K562 (cell line): ENCODE measurements at regions not wholly inside any gene's neighbourhood (a gene's known extent, or its start where the extent isn't known, plus 50 kb on each side); places are given as distances from the start of the nearest gene placed in this dataset.

Source experiments
- ATAC-seq: fragments of 200-7000 bp; cut with Tn5 transposase; 3 replicates; pipeline ENCODE4 v1.9.1; 2020; ENCODE audit warnings: moderate library complexity
- BruUV-seq: library from RNA; stranded (reverse); fragments of 400-500 nt; replicated peaks from 2 replicates; lab custom pipeline; 2021; lab: Mats Ljungman, UMichigan
- CTCF ChIA-PET: fragments of 300-600 bp; formaldehyde crosslinking; extraction: SDS; loops from one replicate; lab custom pipeline; 2021; ENCODE audit warnings: low intra/inter-chr PET ratio; lab: Yijun Ruan, JAX
- POLR2A ChIA-PET: fragments of 300-600, 350-650 bp; sonication (Branson Sonifier 250); formaldehyde crosslinking; extraction: SDS; loops from one replicate; lab custom pipeline; 2021; ENCODE audit warnings: antibody characterized with exemption, inconsistent platforms; lab: Yijun Ruan, JAX
- DNase-seq, 4 experiments: peaks; one replicate each; pipeline versions ENCODE4 v3.0.0 to v3.0.0-alpha.2; 2011 to 2018; ENCODE audit warnings: low spot score in 3 of 4, mixed read lengths in 3 of 4; ENCODE audit errors: extremely low read depth in 1 of 4
- FAIRE-seq: peaks from 2 replicates; lab custom pipeline; 2011; peaks lifted over from hg19 to GRCh38; lab: Jason Lieb, UNC
- H2AFZ ChIP-seq: 2 replicates; pipeline ENCODE4 v1.6.0; 2011; ENCODE audit warnings: low read depth, low read length, control low read depth, inconsistent platforms
- H3K27ac ChIP-seq: fragments of 200-600 bp; 3 replicates; pipeline ENCODE4 v1.8.0; 2011; ENCODE audit warnings: low read depth, mild to moderate bottlenecking, control low read depth, inconsistent platforms, low read length, moderate library complexity, mixed read lengths; ENCODE audit errors: extremely low read depth
- H3K27me3 ChIP-seq, 2 experiments: fragments of 300-600 bp in 1 of 2; 2 replicates in 1 of 2; 3 replicates in 1 of 2; pipeline versions ENCODE4 v1.6.0 to v1.8.0; 2011; ENCODE audit warnings: inconsistent platforms in 2 of 2, low read length in 2 of 2, mild to moderate bottlenecking in 1 of 2, mixed read lengths in 1 of 2, moderate library complexity in 1 of 2; ENCODE audit not compliant: control insufficient read depth in 2 of 2, insufficient read depth in 2 of 2
- H3K36me3 ChIP-seq: fragments of 300-600 bp; 3 replicates; pipeline ENCODE4 v1.8.0; 2011; ENCODE audit warnings: mild to moderate bottlenecking, low read length, inconsistent platforms; ENCODE audit not compliant: control insufficient read depth, insufficient read depth
- H3K4me1 ChIP-seq, 2 experiments: fragments of 200-600 bp in 1 of 2; replicated peaks in 1 of 2; 2 replicates in 1 of 2; 3 replicates in 1 of 2; pipeline versions ENCODE4 v1.5.1 to v1.8.0; 2011; ENCODE audit warnings: inconsistent platforms in 2 of 2, low read length in 2 of 2, mild to moderate bottlenecking in 1 of 2, mixed read lengths in 1 of 2, moderate library complexity in 1 of 2; ENCODE audit not compliant: control insufficient read depth in 2 of 2, insufficient read depth in 2 of 2
- H3K4me2 ChIP-seq: 2 replicates; pipeline ENCODE4 v1.6.1; 2011; ENCODE audit warnings: low read length, control low read depth, inconsistent platforms, mixed read lengths; ENCODE audit not compliant: insufficient read depth
- H3K4me3 ChIP-seq: fragments of 200-600 bp; sonication (generic), shearing (Covaris generic); 2 replicates; pipeline ENCODE4 v1.5.1; 2016; ENCODE audit warnings: control low read depth, inconsistent platforms
- H3K79me2 ChIP-seq: fragments of 200-600 bp; 3 replicates; pipeline ENCODE4 v1.8.0; 2011; ENCODE audit warnings: low read length, inconsistent platforms; ENCODE audit not compliant: control insufficient read depth, insufficient read depth
- H3K9ac ChIP-seq, 2 experiments: 2 replicates each; pipeline versions ENCODE4 v1.6.0 to v1.6.1; 2011; ENCODE audit warnings: low read depth in 2 of 2, low read length in 2 of 2, control low read depth in 1 of 2, inconsistent platforms in 1 of 2, mild to moderate bottlenecking in 1 of 2, mixed read lengths in 1 of 2; ENCODE audit not compliant: insufficient read depth in 1 of 2
- H3K9me1 ChIP-seq: one replicate; pipeline ENCODE4 v1.6.0; 2011; ENCODE audit warnings: inconsistent platforms, mild to moderate bottlenecking, low read length, moderate library complexity; ENCODE audit not compliant: control insufficient read depth, insufficient read depth
- H3K9me3 ChIP-seq: replicated peaks from 2 replicates; pipeline ENCODE4 v1.5.1; 2011; ENCODE audit warnings: low read depth, low read length, inconsistent platforms; ENCODE audit not compliant: control insufficient read depth, insufficient read depth
- H4K20me1 ChIP-seq: replicated peaks from 2 replicates; pipeline ENCODE4 v1.6.1; 2011; ENCODE audit warnings: low read length, inconsistent platforms, mixed read lengths; ENCODE audit not compliant: control insufficient read depth, insufficient read depth
- CCAR2 ChIP-seq: fragments of 200-400 bp; formaldehyde crosslinking; IDR thresholded peaks from 2 replicates; pipeline ENCODE4 v1.6.1; 2017; ENCODE audit warnings: mild to moderate bottlenecking, low read depth, low read length
- CEBPG ChIP-seq, 3 experiments: fragments of 200-800 bp in 1 of 3; sonication (Bioruptor generic) in 1 of 3; sonication (generic) in 1 of 3; formaldehyde crosslinking in 1 of 3; IDR thresholded peaks in 2 of 3; conservative IDR thresholded peaks in 1 of 3; 2 replicates each; pipeline versions ENCODE4 v1.6.1 to v1.8.0; 2016 to 2022; ENCODE audit warnings: missing compliant biosample characterization in 2 of 3, missing genetic modification characterization in 2 of 3, mild to moderate bottlenecking in 1 of 3, missing genetic modification reagents in 1 of 3
- DMBX1 ChIP-seq: fragments of 250-450 bp; sonication (Bioruptor Pico); IDR thresholded peaks from 2 replicates; pipeline ENCODE4 v1.8.0; 2022; ENCODE audit warnings: inconsistent platforms, mild to moderate bottlenecking, moderate library complexity, borderline replicate concordance
- HNRNPLL ChIP-seq: fragments of 200-400 bp; formaldehyde crosslinking; IDR thresholded peaks from 2 replicates; pipeline ENCODE4 v1.6.1; 2017; ENCODE audit warnings: low read length, low read depth, mild to moderate bottlenecking; ENCODE audit not compliant: poor library complexity, severe bottlenecking
- KAT2B ChIP-seq: IDR thresholded peaks from one replicate; pipeline ENCODE4 v1.6.1; 2012; ENCODE audit warnings: low read depth, mild to moderate bottlenecking, control low read depth, inconsistent platforms, low read length, moderate library complexity
- KAT8 ChIP-seq: fragments of 450-650 bp; IDR thresholded peaks from 2 replicates; pipeline ENCODE4 v1.6.1; 2016; ENCODE audit warnings: low read depth, mild to moderate bottlenecking
- MYNN ChIP-seq, 2 experiments: sonication (generic); formaldehyde crosslinking in 1 of 2; IDR thresholded peaks; 2 replicates each; pipeline versions ENCODE4 v1.5.0 to v1.6.1; 2016 to 2020; ENCODE audit warnings: antibody characterized with exemption in 1 of 2, missing genetic modification reagents in 1 of 2
- NONO ChIP-seq, 2 experiments: fragments of 200-400 bp in 1 of 2; fragments of 450-650 bp in 1 of 2; formaldehyde crosslinking in 1 of 2; IDR thresholded peaks; 2 replicates each; pipeline ENCODE4 v1.6.1; 2017; ENCODE audit warnings: low read depth in 2 of 2, mild to moderate bottlenecking in 2 of 2, moderate library complexity in 2 of 2, low read length in 1 of 2
- PURB ChIP-seq: sonication (generic); formaldehyde crosslinking; IDR thresholded peaks from 2 replicates; pipeline ENCODE4 v1.9.0; 2021; ENCODE audit warnings: low read depth, mild to moderate bottlenecking, missing genetic modification reagents
- RFX7 ChIP-seq: fragments of 250-450 bp; sonication (Bioruptor Pico); IDR thresholded peaks from 2 replicates; pipeline ENCODE4 v1.5.1; 2021; ENCODE audit warnings: mild to moderate bottlenecking
- TAL1 ChIP-seq: fragments of 450-650 bp; IDR thresholded peaks from 2 replicates; pipeline ENCODE4 v1.6.1; 2016; ENCODE audit warnings: mild to moderate bottlenecking
- ZNF518B ChIP-seq: fragments of 250-450 bp; sonication (Bioruptor Pico); IDR thresholded peaks from 2 replicates; pipeline ENCODE4 v1.5.0; 2021; ENCODE audit warnings: mild to moderate bottlenecking, moderate library complexity
- ZNF609 ChIP-seq: sonication (generic); formaldehyde crosslinking; IDR thresholded peaks from 2 replicates; pipeline ENCODE4 v1.8.1; 2023; ENCODE audit warnings: missing genetic modification reagents, mild to moderate bottlenecking, borderline replicate concordance
- WGBS: fragments of 100-300 bp; shearing (Covaris generic); methylation state at CpG from one replicate; pipeline ENCODE4 v1.1.6; 2016; ENCODE audit warnings: low coverage, mixed read lengths; ENCODE audit not compliant: insufficient coverage; ENCODE audit errors: missing lambda C conversion rate; 5-methylcytosine and 5-hydroxymethylcytosine counted together
- in situ Hi-C: fragments of 300-500 bp; cut with MboI; formaldehyde crosslinking; loops from 4 replicates; pipeline ENCODE4 v1.15.0; 2018; ENCODE audit warnings: inconsistent platforms, mixed read lengths
- intact Hi-C: fragments of 100-400 bp; cut with micrococcal nuclease; formaldehyde crosslinking; loops from 2 replicates; pipeline ENCODE4 v1.14.2; 2022

- no peaks in the 10 kb centered on the region for H3K4me1 ChIP-seq
- no peak overlapping the region for H3K4me2 ChIP-seq
- no peaks in the 10 kb centered on the region; the same call in 1 of the 2 replicates for H3K9me3 ChIP-seq
- no peaks in the 10 kb centered on the region for H3K9me1 ChIP-seq
- in situ Hi-C loops = loop anchor here (10.0 kb wide), 1 partner anchor 246 kb away; no protein-coding TSS in a partner anchor
- H2AFZ ChIP-seq = no peak overlapping the region
- CTCF ChIA-PET = no interaction called here
- no peak overlapping the region for H3K27ac ChIP-seq
- no TSS peak for BruUV-seq
- FAIRE-seq (no peak), ATAC-seq (no peak), DNase-seq (no peak)
- H3K9ac ChIP-seq = no peak overlapping the region
- WGBS = 0% methylated on average over 2 of the region's 2 CpGs
- H3K27me3 ChIP-seq = no peaks in the 10 kb centered on the region
- H3K36me3 ChIP-seq = no peaks in the 10 kb centered on the region
- peaks cover 3% of the 10 kb centered on the region; the same call in 1 of the 2 replicates for H4K20me1 ChIP-seq
- no peaks in the 10 kb centered on the region for H3K79me2 ChIP-seq
- no peak overlapping the region for H3K4me3 ChIP-seq
- POLR2A ChIA-PET = no interaction called here
- intact Hi-C loops = no loop called here
- TF ChIP-seq KAT8 = no peak
- TF ChIP-seq TAL1 = no peak
- no peak for TF ChIP-seq CEBPG (CRISPR knock-in tag; IDR thresholded peaks at IDR 0.05)
- TF ChIP-seq CEBPG (tag; conservative IDR thresholded peaks at IDR 0.05 in 1 of 2, IDR thresholded peaks at IDR 0.05 in 1 of 2) = no peak
- no peak for TF ChIP-seq ZNF609 (CRISPR knock-in tag)
- TF ChIP-seq HNRNPLL = no peak
- TF ChIP-seq MYNN (IDR thresholded peaks at IDR 0.05) = no peak
- TF ChIP-seq MYNN (CRISPR knock-in tag; IDR thresholded peaks at IDR 0.05) = no peak
- TF ChIP-seq PURB (CRISPR knock-in tag) = no peak
- no peak for TF ChIP-seq CCAR2
- TF ChIP-seq RFX7 (CRISPR knock-in tag) = no peak
- TF ChIP-seq NONO (IDR thresholded peaks at IDR 0.05; ENCODE audit: low read depth in 2 of 2, low read length in 1 of 2) = no peak
- TF ChIP-seq DMBX1 = no peak
- no peak for TF ChIP-seq ZNF518B
- no peak for TF ChIP-seq KAT2B
These were observed 76.4 kb downstream of the ESM1 start for GRCh38 chr5:54908774-54909525.
